HG02885 (cell line): ENCODE measurements at regions not wholly inside any gene's neighbourhood (a gene's known extent, or its start where the extent isn't known, plus 50 kb on each side); places are given as distances from the start of the nearest gene placed in this dataset.

Experiments
- ATAC-seq: cut with Tn5 transposase; IDR thresholded peaks from one replicate; pipeline ENCODE4 v1.9.1; 2021; ENCODE audit warnings: mild to moderate bottlenecking; ENCODE audit not compliant: unreplicated experiment, poor library complexity

DNA sequence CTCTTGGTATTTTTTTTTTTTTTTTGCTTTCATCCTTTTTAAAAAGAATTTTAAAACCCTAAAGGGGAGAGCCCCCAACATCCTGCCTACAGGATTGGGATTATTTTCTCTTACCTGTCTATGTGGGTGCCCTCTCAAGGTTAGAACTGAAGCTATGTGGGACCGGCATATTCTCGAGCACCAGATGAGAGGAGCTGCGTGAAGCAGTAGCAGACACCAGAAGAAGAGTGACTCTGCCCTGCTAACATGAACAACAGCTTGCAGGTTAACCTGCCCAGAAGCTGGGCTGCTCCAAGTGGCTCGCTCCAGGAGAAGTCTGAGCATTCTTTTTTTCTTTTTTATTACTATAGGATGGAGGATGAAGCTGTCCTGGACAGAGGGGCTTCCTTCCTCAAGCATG, 102.6 kb upstream of the SLC4A4 start:
- no peak for ATAC-seq

GRCh38 chr4:71237641-71238040, 101.2 kb upstream of the SLC4A4 start:
- no peak for ATAC-seq

- no peak for ATAC-seq
These were observed 99.5 kb upstream of the SLC4A4 start for GRCh38 chr4:71239365-71239764.

DNA sequence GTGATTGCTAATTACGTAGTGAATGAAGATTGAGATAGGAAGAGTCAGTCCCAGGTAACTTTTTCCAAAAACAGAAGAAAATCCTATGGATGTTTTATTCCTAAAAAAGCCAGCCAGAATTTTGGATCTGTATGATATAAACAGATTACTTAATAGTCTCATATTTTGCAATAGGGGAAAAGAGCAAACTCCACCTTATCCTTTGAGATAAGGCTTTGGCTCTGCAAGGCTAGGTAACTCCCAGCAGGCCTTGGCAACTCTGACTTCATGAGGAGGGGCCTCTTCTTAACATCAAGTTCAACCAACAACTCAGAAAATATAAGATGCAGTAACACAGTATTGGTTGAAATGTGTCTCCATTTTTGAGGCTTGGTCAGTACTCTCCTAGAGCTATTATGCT, 98.7 kb upstream of the SLC4A4 start:
- no peak for ATAC-seq

- ATAC-seq = no peak
These were observed 97.1 kb upstream of the SLC4A4 start for GRCh38 chr4:71241501-71242288.

DNA sequence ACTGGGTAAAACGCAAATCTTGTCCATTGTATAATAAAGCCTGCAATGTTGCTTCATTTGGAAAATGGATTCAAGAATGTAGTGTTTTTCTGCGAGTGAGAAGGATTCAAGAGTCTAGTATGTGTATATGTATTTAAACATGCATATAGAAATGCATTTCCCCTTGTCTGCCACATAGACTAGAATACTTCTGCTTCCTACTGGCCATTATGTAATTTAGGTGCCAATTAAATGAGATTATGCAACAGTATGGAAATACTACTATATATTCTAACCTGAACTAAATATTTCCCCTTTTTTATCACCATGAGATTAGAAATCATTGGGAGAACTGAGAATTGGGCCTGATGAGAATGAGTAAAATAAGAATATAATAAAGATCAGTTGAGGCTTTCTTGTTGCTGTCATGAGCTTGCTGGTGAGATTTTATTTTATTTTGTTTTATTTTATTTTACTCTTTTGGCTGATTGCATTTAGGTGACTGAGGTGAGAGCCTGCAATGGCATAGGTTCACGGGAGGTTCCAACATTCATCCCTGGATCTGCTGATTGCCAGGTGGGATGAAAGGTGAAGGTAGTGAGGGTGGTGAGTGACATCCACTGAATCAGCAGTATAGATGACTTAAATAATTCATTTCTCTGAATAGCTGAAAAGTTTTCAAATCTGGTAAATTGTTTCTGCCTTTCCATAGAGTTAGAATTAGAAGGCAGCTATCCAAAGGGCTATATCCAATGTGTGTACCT, 95.6 kb upstream of the SLC4A4 start:
- ATAC-seq = no peak

DNA sequence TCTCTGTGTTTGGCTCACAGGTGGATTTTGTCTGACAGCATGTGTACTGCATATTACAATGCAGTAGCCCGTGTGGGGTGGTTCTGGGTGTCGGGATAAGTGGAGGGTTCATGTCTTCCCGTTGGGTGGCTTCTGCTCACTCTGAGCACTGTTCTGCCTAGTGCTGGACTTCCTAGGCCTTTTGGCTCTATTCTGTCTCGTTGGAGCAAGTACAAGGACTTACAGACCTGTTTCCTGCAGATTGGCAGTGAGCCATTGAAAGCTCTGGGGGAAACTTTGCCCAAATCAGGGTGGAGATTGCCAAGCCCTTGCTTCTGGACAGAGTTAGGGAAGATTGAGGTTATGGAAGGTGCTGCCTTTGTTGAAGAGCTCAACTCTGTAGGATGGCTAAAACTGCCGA, 91.1 kb upstream of the SLC4A4 start:
- no peak for ATAC-seq

GRCh38 chr4:71251261-71251660, 87.6 kb upstream of the SLC4A4 start:
- no peak for ATAC-seq

- no peak for ATAC-seq
These were observed 85.3 kb upstream of the SLC4A4 start for GRCh38 chr4:71253545-71253944.

GRCh38 chr4:71254451-71255012, 84.3 kb upstream of the SLC4A4 start:
- ATAC-seq = peak; percentile 51

DNA sequence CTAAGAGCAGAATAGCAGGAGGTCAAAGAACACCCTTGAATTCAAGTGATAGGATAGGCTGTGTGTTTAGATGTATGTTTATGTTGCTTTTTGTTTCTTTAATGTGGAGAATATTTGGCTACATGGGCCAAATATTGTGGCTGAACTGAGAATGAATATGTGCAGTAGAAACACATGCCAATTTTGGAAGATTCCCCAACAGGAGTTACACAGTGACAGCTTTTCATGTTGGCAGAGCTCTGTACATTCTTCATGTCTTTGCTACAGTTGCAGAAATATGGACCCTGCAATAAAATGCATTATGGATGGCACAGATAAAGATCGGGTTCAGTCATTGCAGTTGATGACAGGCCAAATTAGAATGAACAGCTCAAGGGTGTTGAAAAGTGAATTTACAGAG, 82.8 kb upstream of the SLC4A4 start:
- no peak for ATAC-seq

DNA sequence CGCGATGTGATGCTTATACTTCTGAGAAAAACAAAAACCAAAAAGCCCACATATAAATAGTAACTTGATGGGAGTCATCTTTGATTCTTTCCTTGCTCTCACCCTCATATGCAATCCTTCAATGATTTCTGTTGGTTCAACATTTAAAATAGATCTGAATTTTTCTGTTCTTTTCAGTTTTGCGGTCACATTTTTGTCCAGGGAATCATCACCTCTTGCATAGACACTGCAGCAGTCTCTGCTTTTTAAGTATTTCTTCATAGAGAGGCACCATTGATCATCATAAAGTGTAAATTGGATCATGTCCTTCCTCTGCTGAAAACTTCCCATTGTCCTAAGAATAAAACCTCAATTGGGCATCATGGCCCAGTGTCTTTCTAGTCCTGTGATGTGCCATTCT, 81.1 kb upstream of the SLC4A4 start:
- ATAC-seq = no peak

- no peak for ATAC-seq
These were observed 80.5 kb upstream of the SLC4A4 start for GRCh38 chr4:71258323-71258722.

DNA sequence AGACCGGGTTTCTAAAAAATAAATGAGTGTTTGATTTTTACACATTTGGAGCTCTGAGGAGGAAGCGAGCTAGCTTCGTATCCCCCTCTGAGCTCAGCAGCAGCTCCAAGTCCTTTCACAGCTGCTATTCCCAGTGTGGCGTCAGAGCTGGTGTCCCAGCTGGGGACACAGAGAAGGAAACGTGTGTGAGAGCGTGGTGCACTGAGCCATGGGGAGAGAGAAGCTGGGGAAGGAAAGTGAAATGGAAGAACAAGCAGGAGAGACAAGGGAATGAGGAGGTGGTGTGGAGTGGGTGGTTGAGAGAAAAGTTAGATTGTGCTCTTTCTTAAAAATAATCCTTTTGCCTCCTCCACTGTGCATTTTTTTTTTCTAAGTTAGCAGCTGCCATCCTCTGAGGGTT, 79.5 kb upstream of the SLC4A4 start:
- no peak for ATAC-seq

DNA sequence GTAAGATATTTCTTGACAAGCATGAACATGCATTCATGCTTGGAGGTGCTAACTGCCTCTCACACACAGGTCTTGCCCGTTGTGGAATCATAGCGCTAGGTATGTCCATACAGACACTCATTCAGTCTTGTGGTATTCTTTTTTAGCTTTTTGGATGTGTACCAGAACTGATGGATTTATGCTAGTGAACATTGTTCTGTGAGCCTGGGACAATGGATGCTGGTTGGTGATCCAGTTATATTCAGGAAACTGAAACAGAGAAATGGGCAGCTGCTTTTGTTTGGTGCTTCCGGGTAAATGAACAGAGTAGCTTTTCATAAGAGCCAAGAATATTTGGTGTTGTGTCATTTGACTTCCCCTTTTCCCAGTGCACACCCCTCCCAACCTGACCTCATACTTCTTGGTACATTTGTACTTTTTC, 78.9 kb upstream of the SLC4A4 start:
- ATAC-seq = no peak

DNA sequence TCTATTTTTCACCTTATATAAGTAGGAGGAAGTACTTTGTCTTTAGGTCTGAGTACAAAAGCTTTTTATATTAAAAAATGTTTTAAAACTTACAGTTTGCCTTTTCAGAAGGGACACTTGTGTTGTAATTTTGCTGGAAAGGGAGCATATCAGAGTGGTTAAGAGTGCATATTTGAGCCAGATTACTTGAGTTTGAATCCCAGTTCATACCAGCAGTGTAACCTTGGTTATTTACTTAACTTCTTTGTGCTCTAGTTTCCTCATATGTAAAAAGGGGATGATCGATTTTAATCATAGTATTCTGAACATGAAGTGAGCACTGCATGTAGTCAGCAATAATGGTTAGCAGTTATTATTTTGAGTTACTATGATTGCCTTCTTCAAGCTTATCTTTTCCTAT, 78.3 kb upstream of the SLC4A4 start:
- ATAC-seq = no peak

DNA sequence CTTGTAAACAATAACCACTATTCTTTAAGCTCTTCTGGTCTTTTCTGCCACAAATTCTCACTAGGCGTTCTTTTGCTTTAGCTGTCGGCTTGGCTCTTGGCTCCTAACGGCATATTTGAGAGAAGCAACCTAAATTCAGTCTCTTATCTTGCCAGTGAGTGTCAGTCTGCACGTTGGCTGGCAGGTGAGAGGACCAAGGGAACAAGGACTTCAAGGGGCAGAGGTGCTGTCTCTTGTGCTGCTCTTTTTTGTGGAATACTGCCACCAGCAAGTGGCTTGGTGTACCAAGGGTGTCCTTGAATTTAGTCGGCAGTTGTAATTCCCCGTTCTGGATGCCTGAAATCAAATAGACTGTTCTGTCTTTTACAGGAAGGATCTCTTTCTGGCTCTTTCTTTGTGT, 77.8 kb upstream of the SLC4A4 start:
- no peak for ATAC-seq

- peak; percentile 38 for ATAC-seq
These were observed 77.1 kb upstream of the SLC4A4 start for GRCh38 chr4:71261633-71262121.

- no peak for ATAC-seq
These were observed 76.7 kb upstream of the SLC4A4 start for GRCh38 chr4:71262161-71262560.

GRCh38 chr4:71266090-71266794, 72.6 kb upstream of the SLC4A4 start:
- ATAC-seq = peak; percentile 39

DNA sequence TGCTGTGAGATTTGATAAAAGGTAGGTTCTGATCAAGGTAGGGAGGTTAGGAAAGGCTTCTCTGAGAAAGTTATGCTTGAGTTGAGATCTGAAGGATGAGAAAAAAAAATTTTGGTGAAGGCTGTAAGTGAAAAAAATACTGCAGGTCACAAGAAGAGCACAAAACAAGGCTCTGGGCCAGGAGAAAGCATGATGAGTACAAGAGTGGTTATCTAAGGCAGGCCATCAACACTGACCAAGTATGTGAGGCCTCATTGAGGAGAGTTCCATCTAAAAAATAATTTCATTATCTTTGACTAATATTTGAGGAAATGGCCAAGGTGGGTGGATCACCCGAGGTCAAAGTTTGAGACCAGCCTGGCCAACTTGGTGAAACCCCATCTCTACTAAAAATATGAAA, 71.6 kb upstream of the SLC4A4 start:
- ATAC-seq = no peak
